SU-DHL-6 (cell line): ENCODE measurements at regions not wholly inside any gene's neighbourhood (a gene's known extent, or its start where the extent isn't known, plus 50 kb on each side); places are given as distances from the start of the nearest gene placed in this dataset.

Source experiments
- H2AFZ ChIP-seq: fragments of 200-600 bp; sonication (generic); 2 replicates; pipeline ENCODE4 v1.6.1; 2014; ENCODE audit warnings: low read depth, mild to moderate bottlenecking, moderate library complexity, mixed read lengths, antibody characterized with exemption, low read length; ENCODE audit not compliant: severe bottlenecking
- H3F3A ChIP-seq: fragments of 200-600 bp; shearing (Covaris generic); 2 replicates; pipeline ENCODE4 v1.6.0; 2016; ENCODE audit warnings: antibody characterized with exemption, mild to moderate bottlenecking; ENCODE audit not compliant: insufficient read depth
- H3K27ac ChIP-seq: fragments of 200-600 bp; sonication (generic); 2 replicates; pipeline ENCODE4 v1.5.1; 2016; ENCODE audit warnings: low read depth, mild to moderate bottlenecking, low read length, moderate library complexity, mixed read lengths
- H3K27me3 ChIP-seq: fragments of 200-600 bp; sonication (generic), shearing (Covaris generic); 2 replicates; pipeline ENCODE4 v1.6.0; 2014; ENCODE audit warnings: mild to moderate bottlenecking, low read length
- H3K36me3 ChIP-seq: fragments of 200-600 bp; sonication (generic); 2 replicates; pipeline ENCODE4 v1.6.1; 2014; ENCODE audit warnings: mild to moderate bottlenecking, low read length, mixed read lengths
- H3K4me2 ChIP-seq: fragments of 300-600, 200-600 bp; shearing (Covaris generic), sonication (generic); 2 replicates; pipeline ENCODE4 v1.6.0; 2014; ENCODE audit warnings: low read length, low read depth, mild to moderate bottlenecking; ENCODE audit not compliant: poor library complexity, severe bottlenecking
- H3K4me3 ChIP-seq: fragments of 200-600 bp; sonication (generic); 2 replicates; pipeline ENCODE4 v1.5.1; 2014; ENCODE audit warnings: antibody characterized with exemption, low read length, mild to moderate bottlenecking, mixed read lengths; ENCODE audit not compliant: insufficient read depth, poor library complexity, severe bottlenecking
- H3K79me2 ChIP-seq: fragments of 200-600 bp; sonication (generic); 2 replicates; pipeline ENCODE4 v1.6.1; 2014; ENCODE audit warnings: mild to moderate bottlenecking, low read length, moderate library complexity; ENCODE audit not compliant: insufficient read depth
- H3K9ac ChIP-seq: fragments of 200-600 bp; sonication (generic); 2 replicates; pipeline ENCODE4 v1.7.0; 2014; ENCODE audit warnings: mild to moderate bottlenecking, low read length
- H3K9me2 ChIP-seq: fragments of 200-600 bp; sonication (generic); replicated peaks from 2 replicates; pipeline ENCODE4 v1.6.1; 2014; ENCODE audit warnings: low read length; ENCODE audit not compliant: insufficient read depth
- H3K9me3 ChIP-seq: fragments of 200-600 bp; sonication (generic); 2 replicates; pipeline ENCODE4 v1.6.1; 2014; ENCODE audit warnings: low read length, mixed read lengths; ENCODE audit not compliant: insufficient read depth
- H4K20me1 ChIP-seq: fragments of 200-600 bp; sonication (generic); 2 replicates; pipeline ENCODE4 v1.6.1; 2014; ENCODE audit warnings: low read depth, mild to moderate bottlenecking, antibody characterized with exemption, low read length, moderate library complexity, mixed read lengths
- EZH2phosphoT487 ChIP-seq: fragments of 200-600 bp; sonication (generic), shearing (Covaris generic); conservative IDR thresholded peaks from 2 replicates; pipeline ENCODE4 v1.6.1; 2018; ENCODE audit warnings: mild to moderate bottlenecking, antibody characterized with exemption, low read length, moderate library complexity, mixed read lengths
- TF ChIP-seq, protein P1 (sequence below): fragments of 200-600 bp; sonication (generic); IDR thresholded peaks from one replicate; pipeline ENCODE4 v1.5.1; 2017; ENCODE audit warnings: antibody characterized with exemption, mild to moderate bottlenecking, low read length, moderate library complexity; ENCODE audit not compliant: insufficient read depth, poor library complexity, severe bottlenecking

DNA sequence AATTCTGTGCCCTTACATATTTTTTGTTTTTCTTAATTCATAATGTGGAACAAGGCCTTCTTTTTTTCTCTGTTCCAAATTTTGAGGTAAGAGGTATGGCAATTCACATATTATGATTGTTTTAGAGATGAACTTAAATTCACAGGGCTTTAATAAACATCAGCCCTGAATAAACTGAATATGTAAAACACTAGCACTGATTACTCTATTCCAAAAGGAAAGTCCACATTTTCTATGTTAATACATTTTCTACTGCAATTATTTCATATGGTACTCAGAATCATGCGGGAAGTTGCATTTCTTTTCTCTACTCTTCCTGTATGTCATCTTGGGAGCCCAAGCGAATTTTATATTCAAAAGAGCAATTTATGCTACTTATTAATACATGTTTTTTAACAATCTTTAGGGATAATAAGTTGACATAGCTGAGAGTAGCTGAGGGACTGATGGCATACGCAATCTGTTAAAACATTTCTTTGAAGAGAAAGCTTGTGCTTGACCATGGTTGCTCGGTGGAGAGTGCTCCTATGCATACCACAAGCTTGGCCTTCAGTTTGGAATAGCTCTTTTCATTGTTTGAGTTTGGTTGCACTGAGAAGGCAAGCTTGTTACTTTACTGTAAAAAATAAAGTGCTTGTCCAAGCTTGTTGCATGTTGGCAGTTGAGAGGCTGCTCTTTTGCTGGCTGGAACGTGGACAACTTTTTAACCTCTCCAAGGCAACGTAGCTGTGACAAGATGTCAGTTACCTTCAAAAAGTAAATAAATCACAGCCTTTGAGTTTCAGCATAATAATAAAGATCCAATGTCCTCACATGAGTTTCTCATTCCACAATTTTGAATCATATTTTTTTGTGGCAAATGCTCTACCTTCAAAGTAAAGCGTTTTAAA, 196.3 kb upstream of the SPRY1 start:
- Histone ChIP-seq H2AFZ (no peak overlapping the region), H3K4me3 (no peak overlapping the region), H3K36me3 (no peaks in the 10 kb centered on the region), H3K27ac (no peak overlapping the region), H3K9ac (no peak overlapping the region), H3K9me2 (no peaks in the 10 kb centered on the region), H3K79me2 (no peaks in the 10 kb centered on the region), H3K9me3 (no peaks in the 10 kb centered on the region), H3K27me3 (no peaks in the 10 kb centered on the region), H3F3A (no peaks in the 10 kb centered on the region), H4K20me1 (no peaks in the 10 kb centered on the region), H3K4me2 (no peak overlapping the region)
- TF ChIP-seq, protein P1, sequence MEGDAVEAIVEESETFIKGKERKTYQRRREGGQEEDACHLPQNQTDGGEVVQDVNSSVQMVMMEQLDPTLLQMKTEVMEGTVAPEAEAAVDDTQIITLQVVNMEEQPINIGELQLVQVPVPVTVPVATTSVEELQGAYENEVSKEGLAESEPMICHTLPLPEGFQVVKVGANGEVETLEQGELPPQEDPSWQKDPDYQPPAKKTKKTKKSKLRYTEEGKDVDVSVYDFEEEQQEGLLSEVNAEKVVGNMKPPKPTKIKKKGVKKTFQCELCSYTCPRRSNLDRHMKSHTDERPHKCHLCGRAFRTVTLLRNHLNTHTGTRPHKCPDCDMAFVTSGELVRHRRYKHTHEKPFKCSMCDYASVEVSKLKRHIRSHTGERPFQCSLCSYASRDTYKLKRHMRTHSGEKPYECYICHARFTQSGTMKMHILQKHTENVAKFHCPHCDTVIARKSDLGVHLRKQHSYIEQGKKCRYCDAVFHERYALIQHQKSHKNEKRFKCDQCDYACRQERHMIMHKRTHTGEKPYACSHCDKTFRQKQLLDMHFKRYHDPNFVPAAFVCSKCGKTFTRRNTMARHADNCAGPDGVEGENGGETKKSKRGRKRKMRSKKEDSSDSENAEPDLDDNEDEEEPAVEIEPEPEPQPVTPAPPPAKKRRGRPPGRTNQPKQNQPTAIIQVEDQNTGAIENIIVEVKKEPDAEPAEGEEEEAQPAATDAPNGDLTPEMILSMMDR = no peak
- TF ChIP-seq EZH2phosphoT487 = no peak

DNA sequence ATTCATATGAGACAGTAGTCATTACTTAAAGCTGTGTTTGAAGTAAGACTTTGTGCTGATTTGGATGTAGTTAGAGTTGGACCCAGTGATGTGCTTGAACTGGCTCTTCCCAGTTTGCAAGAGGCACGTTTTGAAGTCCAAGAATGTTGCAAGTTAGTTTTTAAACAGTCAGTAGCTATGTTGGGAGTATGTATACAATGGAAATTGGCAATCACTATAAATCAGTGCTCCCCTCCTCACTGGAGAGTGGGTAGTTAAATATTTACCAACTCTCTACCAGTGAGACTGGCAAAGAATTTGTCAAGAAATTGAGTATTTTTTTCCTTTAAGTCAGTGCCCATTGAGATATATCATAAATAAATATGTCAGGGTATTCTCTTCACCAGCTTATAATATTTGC, 191.9 kb upstream of the SPRY1 start:
- Histone ChIP-seq H3F3A (no peaks in the 10 kb centered on the region), H3K4me2 (no peak overlapping the region), H3K9ac (no peak overlapping the region), H3K4me3 (no peak overlapping the region), H4K20me1 (no peaks in the 10 kb centered on the region), H3K27me3 (no peaks in the 10 kb centered on the region), H2AFZ (no peak overlapping the region), H3K27ac (no peak overlapping the region), H3K9me2 (no peaks in the 10 kb centered on the region), H3K9me3 (no peaks in the 10 kb centered on the region), H3K79me2 (no peaks in the 10 kb centered on the region), H3K36me3 (no peaks in the 10 kb centered on the region)
- TF ChIP-seq EZH2phosphoT487 = no peak

DNA sequence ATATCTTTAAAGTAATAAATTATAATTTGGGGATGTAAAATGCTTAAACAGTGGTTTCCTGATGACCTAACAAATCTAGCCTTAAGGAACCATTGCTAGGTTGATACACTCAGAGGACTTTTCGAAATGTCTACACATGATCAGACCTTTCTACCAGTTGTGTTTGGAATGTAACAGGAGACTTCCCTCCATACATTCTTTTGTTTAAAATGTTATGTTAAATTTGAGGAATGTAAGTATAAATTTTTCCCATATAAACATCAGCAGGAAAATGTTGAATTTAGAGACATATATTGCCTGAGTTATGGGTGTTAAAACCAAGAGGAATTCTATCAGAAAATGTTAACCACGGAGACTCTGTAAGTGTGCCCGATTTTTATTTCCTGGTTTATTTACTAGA, 190.6 kb upstream of the SPRY1 start:
- Histone ChIP-seq H3K27ac (no peak overlapping the region), H3K36me3 (no peaks in the 10 kb centered on the region), H3K27me3 (no peaks in the 10 kb centered on the region), H3K9me2 (no peaks in the 10 kb centered on the region), H3F3A (no peaks in the 10 kb centered on the region), H3K9me3 (no peaks in the 10 kb centered on the region), H3K4me3 (no peak overlapping the region), H2AFZ (no peak overlapping the region), H3K9ac (no peak overlapping the region), H4K20me1 (no peaks in the 10 kb centered on the region), H3K79me2 (no peaks in the 10 kb centered on the region), H3K4me2 (no peak overlapping the region)
- no peak for TF ChIP-seq EZH2phosphoT487

DNA sequence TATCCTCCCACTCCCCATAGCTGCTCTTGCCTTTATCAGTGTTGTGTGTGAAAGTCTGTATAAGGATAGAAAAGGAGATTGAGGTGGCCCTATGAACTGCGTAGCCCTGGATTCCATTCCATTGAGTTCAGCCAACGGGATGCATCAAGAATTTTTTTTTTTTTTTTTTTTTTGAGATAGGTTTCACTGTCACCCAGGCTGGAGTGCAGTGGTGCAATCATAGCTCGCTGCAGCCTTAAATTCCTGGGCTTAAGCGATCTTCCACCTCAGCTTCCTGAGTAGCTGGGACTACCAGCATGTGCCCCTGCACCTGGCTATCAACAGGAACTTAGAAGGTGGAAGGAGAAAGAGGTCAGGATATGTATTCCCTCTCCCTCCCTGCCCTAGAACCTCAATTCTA, 187.2 kb upstream of the SPRY1 start:
- H2AFZ ChIP-seq = no peak overlapping the region
- no peak overlapping the region for H3K4me2 ChIP-seq
- no peaks in the 10 kb centered on the region for H3K36me3 ChIP-seq
- no peaks in the 10 kb centered on the region for H3K79me2 ChIP-seq
- H3K9me3 ChIP-seq = no peaks in the 10 kb centered on the region
- no peak overlapping the region for H3K27ac ChIP-seq
- H4K20me1 ChIP-seq = no peaks in the 10 kb centered on the region
- H3K9me2 ChIP-seq = no peaks in the 10 kb centered on the region
- TF ChIP-seq EZH2phosphoT487 = no peak
- TF ChIP-seq, protein P1 = no peak
- H3F3A ChIP-seq = no peaks in the 10 kb centered on the region
- no peaks in the 10 kb centered on the region for H3K27me3 ChIP-seq
- H3K4me3 ChIP-seq = no peak overlapping the region
- H3K9ac ChIP-seq = no peak overlapping the region
